ENCODE measurements at regions not wholly inside any gene's neighbourhood (a gene's known extent, or its start where the extent isn't known, plus 50 kb on each side); places are given as distances from the start of the nearest gene placed in this dataset.

GRCh38 chr9:134560206-134560605, 81.4 kb upstream of the COL5A1 start:
- ChIA-PET CTCF (ENCODE audit: low intra/inter-chr PET ratio) (no interaction called here), POLR2A (no interaction called here)
- ATAC-seq, result no peak
- no peaks in the 10 kb centered on the region for H3K79me2 ChIP-seq (ENCODE audit: control insufficient read depth, insufficient read depth, low read length)
- no TSS peak for BruUV-seq (replicated peaks)
- no peaks in the 10 kb centered on the region for H3K36me3 ChIP-seq (ENCODE audit: control insufficient read depth, insufficient read depth, low read length)
- H3K9me1 ChIP-seq (ENCODE audit: control insufficient read depth, insufficient read depth, low read length), result no peaks in the 10 kb centered on the region
- no peaks in the 10 kb centered on the region for H3K9me3 ChIP-seq (replicated peaks; ENCODE audit: control insufficient read depth, insufficient read depth, low read depth, low read length)
- no peaks in the 10 kb centered on the region for H3K4me1 ChIP-seq (replicated peaks in 1 of 2; ENCODE audit: control insufficient read depth in 2 of 2, insufficient read depth in 2 of 2, low read length in 2 of 2)
- H2AFZ ChIP-seq (ENCODE audit: low read depth, low read length), result no peak overlapping the region
- intact Hi-C loops (cut with micrococcal nuclease), result no loop called here
- in situ Hi-C loops (cut with MboI), result no loop called here
- peaks cover 7% of the 10 kb centered on the region; the same call in 1 of the 2 replicates for H4K20me1 ChIP-seq (replicated peaks; ENCODE audit: control insufficient read depth, insufficient read depth, low read length)
- no peak overlapping the region for H3K4me3 ChIP-seq
- no peak for FAIRE-seq
- H3K9ac ChIP-seq (ENCODE audit: insufficient read depth in 1 of 2, low read depth in 2 of 2, low read length in 2 of 2), result no peak overlapping the region
- 2% methylated on average over 4 of the region's 5 CpGs for WGBS (ENCODE audit: insufficient coverage, low coverage, missing lambda C conversion rate)
- no peak overlapping the region for H3K4me2 ChIP-seq (ENCODE audit: insufficient read depth, low read length)
- H3K27ac ChIP-seq (ENCODE audit: extremely low read depth, low read depth, low read length), result no peak overlapping the region
- TF ChIP-seq NR0B1 (IDR thresholded peaks at IDR 0.05; ENCODE audit: partially characterized antibody) (no peak), CHAMP1 (IDR thresholded peaks at IDR 0.05) (no peak), CAMTA2 (CRISPR knock-in tag; conservative IDR thresholded peaks at IDR 0.05) (no peak), PURB (CRISPR knock-in tag; IDR thresholded peaks at IDR 0.05; ENCODE audit: low read depth) (no peak)
- peaks cover 11 to 66% of the 10 kb centered on the region in 2 experiments; a peak in 3 of 5 replicates for H3K27me3 ChIP-seq (ENCODE audit: control insufficient read depth in 2 of 2, insufficient read depth in 2 of 2, low read length in 2 of 2)
- DNase-seq (ENCODE audit: extremely low read depth in 1 of 4, low spot score in 3 of 4), result no peak
